ENCODE measurements at regions not wholly inside any gene's neighbourhood (a gene's known extent, or its start where the extent isn't known, plus 50 kb on each side); places are given as distances from the start of the nearest gene placed in this dataset.

DNA sequence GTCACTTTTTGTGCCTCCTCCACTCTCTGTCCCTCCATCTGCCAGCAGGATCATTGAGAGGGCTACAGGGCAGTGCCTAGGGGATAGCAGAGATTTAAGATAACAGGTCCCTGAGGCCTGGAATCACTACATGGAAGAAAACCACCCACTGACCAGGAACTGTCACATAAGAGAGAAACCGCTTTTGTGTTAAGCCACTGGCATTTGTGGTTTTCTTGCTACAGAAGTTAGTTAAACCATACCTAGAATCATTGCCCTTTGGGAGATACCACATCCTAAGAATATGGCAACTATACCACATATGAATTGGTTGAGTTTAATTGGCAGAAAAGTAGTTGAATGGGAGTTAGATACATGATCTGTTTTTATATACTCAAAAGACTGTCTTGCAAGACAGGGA is 112.8 kb upstream of the LPP start:
- Histone ChIP-seq H3K9me3 (ENCODE audit: control insufficient read depth, low read depth, low read length) (no peaks in the 10 kb centered on the region), H2AK5ac (ENCODE audit: insufficient read length, low read length) (no peak overlapping the region), H2BK12ac (ENCODE audit: insufficient read length, low read depth, low read length) (no peak overlapping the region), H2BK120ac (ENCODE audit: low read depth, low read length, poor library complexity, severe bottlenecking) (no peak overlapping the region), H4K8ac (replicated peaks; ENCODE audit: insufficient read length, low read depth, low read length) (no peak overlapping the region), H3K79me2 (ENCODE audit: insufficient read depth, low read length) (no peaks in the 10 kb centered on the region; the same call in 1 of the 2 replicates), H3K14ac (ENCODE audit: insufficient read depth, low read length) (no peak overlapping the region), H3K27ac (ENCODE audit: insufficient read length, low read depth, low read length) (no peak overlapping the region), H4K5ac (ENCODE audit: insufficient read length, low read depth, low read length) (no peak overlapping the region), H3K23ac (ENCODE audit: insufficient read length, low read depth, low read length) (no peak overlapping the region), H3K4me1 (ENCODE audit: insufficient read depth, low read length) (peaks cover 7% of the 10 kb centered on the region; the same call in 1 of the 2 replicates), H4K91ac (ENCODE audit: insufficient read length, low read depth, low read length) (no peak overlapping the region), H2BK5ac (ENCODE audit: insufficient read length, low read length) (no peak overlapping the region), H3K4me2 (ENCODE audit: insufficient read depth, insufficient read length, low read length) (no peak overlapping the region), H3K9ac (ENCODE audit: extremely low read depth, insufficient read length, low read length) (no peak overlapping the region), H3K18ac (ENCODE audit: insufficient read length, low read depth, low read length) (no peak overlapping the region), H2BK15ac (ENCODE audit: low read depth, low read length) (no peak overlapping the region), H3K79me1 (ENCODE audit: insufficient read depth, low read depth, low read length, poor library complexity, severe bottlenecking) (no peaks in the 10 kb centered on the region), H3K27me3 (ENCODE audit: insufficient read depth, low read length) (no peaks in the 10 kb centered on the region), H3K23me2 (ENCODE audit: insufficient read length, low read depth, low read length, poor library complexity, severe bottlenecking) (no peaks in the 10 kb centered on the region), H3K56ac (ENCODE audit: insufficient read length, low read depth, low read length) (no peak overlapping the region), H3K4ac (ENCODE audit: low read depth, low read length) (no peak overlapping the region), H3T11ph (ENCODE audit: low read length) (no peak overlapping the region), H4K20me1 (ENCODE audit: control insufficient read depth, insufficient read depth, insufficient read length) (no peaks in the 10 kb centered on the region), H2AFZ (ENCODE audit: low read length) (no peak overlapping the region), H2BK20ac (ENCODE audit: low read depth, low read length, poor library complexity, severe bottlenecking) (no peak overlapping the region)
- H3K27me3 Mint-ChIP-seq (ENCODE audit: low read depth) = no peaks in the 10 kb centered on the region
- H3K4me3 Mint-ChIP-seq = no peak overlapping the region
- WGBS (ENCODE audit: extremely low coverage, insufficient read length, low lambda C conversion rate) = no CpG with 5 or more reads among the region's 1 CpG
- TF ChIP-seq, protein P1, sequence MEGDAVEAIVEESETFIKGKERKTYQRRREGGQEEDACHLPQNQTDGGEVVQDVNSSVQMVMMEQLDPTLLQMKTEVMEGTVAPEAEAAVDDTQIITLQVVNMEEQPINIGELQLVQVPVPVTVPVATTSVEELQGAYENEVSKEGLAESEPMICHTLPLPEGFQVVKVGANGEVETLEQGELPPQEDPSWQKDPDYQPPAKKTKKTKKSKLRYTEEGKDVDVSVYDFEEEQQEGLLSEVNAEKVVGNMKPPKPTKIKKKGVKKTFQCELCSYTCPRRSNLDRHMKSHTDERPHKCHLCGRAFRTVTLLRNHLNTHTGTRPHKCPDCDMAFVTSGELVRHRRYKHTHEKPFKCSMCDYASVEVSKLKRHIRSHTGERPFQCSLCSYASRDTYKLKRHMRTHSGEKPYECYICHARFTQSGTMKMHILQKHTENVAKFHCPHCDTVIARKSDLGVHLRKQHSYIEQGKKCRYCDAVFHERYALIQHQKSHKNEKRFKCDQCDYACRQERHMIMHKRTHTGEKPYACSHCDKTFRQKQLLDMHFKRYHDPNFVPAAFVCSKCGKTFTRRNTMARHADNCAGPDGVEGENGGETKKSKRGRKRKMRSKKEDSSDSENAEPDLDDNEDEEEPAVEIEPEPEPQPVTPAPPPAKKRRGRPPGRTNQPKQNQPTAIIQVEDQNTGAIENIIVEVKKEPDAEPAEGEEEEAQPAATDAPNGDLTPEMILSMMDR (conservative IDR thresholded peaks at IDR 0.05) = no peak
- no peak overlapping the region for H3K27ac Mint-ChIP-seq
- DNase-seq = no peak
- H3K4me1 Mint-ChIP-seq = peaks cover 14 to 27% of the 10 kb centered on the region in 2 experiments
- H3K9me3 Mint-ChIP-seq = no peaks in the 10 kb centered on the region
- H3K36me3 Mint-ChIP-seq (ENCODE audit: insufficient read depth in 1 of 3, low read depth in 3 of 3) = no peaks in the 10 kb centered on the region

All from H9 (cell line).